ENCODE measurements at regions not wholly inside any gene's neighbourhood (a gene's known extent, or its start where the extent isn't known, plus 50 kb on each side); places are given as distances from the start of the nearest gene placed in this dataset.

GRCh38 chr2:125070726-125071505, 1045.8 kb downstream of the CNTNAP5 start:
- Histone ChIP-seq H3K27ac (no peak overlapping the region), H3K9me3 (ENCODE audit: severe bottlenecking) (no peaks in the 10 kb centered on the region), H3K4me3 (ENCODE audit: low read depth, low read length) (no peak overlapping the region), H3K27me3 (ENCODE audit: insufficient read depth, low read depth, severe bottlenecking) (no peaks in the 10 kb centered on the region), H3K36me3 (no peaks in the 10 kb centered on the region)
- TF ChIP-seq CTCF (IDR thresholded peaks at IDR 0.05; ENCODE audit: low read depth, low read length), result no peak
- no peak for DNase-seq

- Histone ChIP-seq H3K27me3 (ENCODE audit: insufficient read depth, low read depth, severe bottlenecking) (no peaks in the 10 kb centered on the region), H3K27ac (no peak overlapping the region), H3K36me3 (no peaks in the 10 kb centered on the region), H3K4me3 (ENCODE audit: low read depth, low read length) (no peak overlapping the region), H3K9me3 (ENCODE audit: severe bottlenecking) (no peaks in the 10 kb centered on the region)
- TF ChIP-seq CTCF (IDR thresholded peaks at IDR 0.05; ENCODE audit: low read depth, low read length), result no peak
- DNase-seq, result no peak
These were observed 1048.4 kb downstream of the CNTNAP5 start for GRCh38 chr2:125073440-125073839.

GRCh38 chr2:125085904-125086303, 1060.8 kb downstream of the CNTNAP5 start:
- H3K27me3 ChIP-seq (ENCODE audit: insufficient read depth, low read depth, severe bottlenecking), result peaks cover 20% of the 10 kb centered on the region
- TF ChIP-seq CTCF (IDR thresholded peaks at IDR 0.05; ENCODE audit: low read depth, low read length), result no peak
- no peak for DNase-seq
- H3K9me3 ChIP-seq (ENCODE audit: severe bottlenecking), result no peaks in the 10 kb centered on the region
- H3K36me3 ChIP-seq, result no peaks in the 10 kb centered on the region
- H3K27ac ChIP-seq, result no peak overlapping the region
- no peak overlapping the region for H3K4me3 ChIP-seq (ENCODE audit: low read depth, low read length)

- Histone ChIP-seq H3K4me3 (ENCODE audit: low read depth, low read length) (no peak overlapping the region), H3K36me3 (no peaks in the 10 kb centered on the region), H3K27me3 (ENCODE audit: insufficient read depth, low read depth, severe bottlenecking) (peaks cover 20% of the 10 kb centered on the region), H3K27ac (no peak overlapping the region), H3K9me3 (ENCODE audit: severe bottlenecking) (no peaks in the 10 kb centered on the region)
- no peak for TF ChIP-seq CTCF (IDR thresholded peaks at IDR 0.05; ENCODE audit: low read depth, low read length)
- no peak for DNase-seq
These were observed 1061.5 kb downstream of the CNTNAP5 start for GRCh38 chr2:125086313-125087184.

GRCh38 chr2:125092276-125093009, 1067.4 kb downstream of the CNTNAP5 start:
- Histone ChIP-seq H3K27me3 (ENCODE audit: insufficient read depth, low read depth, severe bottlenecking) (peaks cover 6% of the 10 kb centered on the region), H3K4me3 (ENCODE audit: low read depth, low read length) (no peak overlapping the region), H3K36me3 (no peaks in the 10 kb centered on the region), H3K9me3 (ENCODE audit: severe bottlenecking) (no peaks in the 10 kb centered on the region), H3K27ac (no peak overlapping the region)
- no peak for DNase-seq
- no peak for TF ChIP-seq CTCF (IDR thresholded peaks at IDR 0.05; ENCODE audit: low read depth, low read length)
